Chondrocyte (in vitro differentiated cells): ENCODE measurements at regions not wholly inside any gene's neighbourhood (a gene's known extent, or its start where the extent isn't known, plus 50 kb on each side); places are given as distances from the start of the nearest gene placed in this dataset.

Experiments
- DNase-seq: peaks from one replicate; pipeline ENCODE4 v3.0.0; 2021; ENCODE audit warnings: mixed read lengths, low spot score
- H3K27ac Mint-ChIP-seq: one replicate; pipeline ENCODE4 v1.8.0; 2021; ENCODE audit warnings: mild to moderate bottlenecking, moderate library complexity, mixed read lengths; ENCODE audit not compliant: unreplicated experiment
- H3K27me3 Mint-ChIP-seq: 2 replicates; pipeline ENCODE4 v1.8.0; 2021; ENCODE audit warnings: low read depth, mixed read lengths
- H3K36me3 Mint-ChIP-seq: 2 replicates; pipeline ENCODE4 v1.8.0; 2021; ENCODE audit warnings: low read depth, mixed read lengths
- H3K4me1 Mint-ChIP-seq: 2 replicates; pipeline ENCODE4 v1.8.0; 2021; ENCODE audit warnings: low read depth, mild to moderate bottlenecking, mixed read lengths
- H3K4me3 Mint-ChIP-seq: one replicate; pipeline ENCODE4 v1.8.0; 2021; ENCODE audit warnings: mild to moderate bottlenecking, moderate library complexity, mixed read lengths; ENCODE audit not compliant: unreplicated experiment
- H3K9me3 Mint-ChIP-seq: 2 replicates; pipeline ENCODE4 v1.8.0; 2021; ENCODE audit warnings: low read depth, mixed read lengths
- CTCF ChIP-seq: fragments of 200-600 bp; sonication (generic); IDR thresholded peaks from 2 replicates; pipeline ENCODE4 v1.5.0; 2021; ENCODE audit warnings: antibody characterized with exemption, mild to moderate bottlenecking, moderate library complexity

- Mint-ChIP-seq H3K36me3 (no peaks in the 10 kb centered on the region), H3K4me3 (no peak overlapping the region), H3K9me3 (peaks cover 7% of the 10 kb centered on the region), H3K27ac (no peak overlapping the region), H3K27me3 (peaks cover 7% of the 10 kb centered on the region), H3K4me1 (no peaks in the 10 kb centered on the region)
- DNase-seq, result no peak
- no peak for TF ChIP-seq CTCF
Observed at GRCh38 chr1:233485385-233485784, 128.5 kb upstream of the KCNK1 start.

- H3K4me3 Mint-ChIP-seq, result no peak overlapping the region
- peaks cover 7% of the 10 kb centered on the region for H3K9me3 Mint-ChIP-seq
- no peak for TF ChIP-seq CTCF
- no peak for DNase-seq
- H3K36me3 Mint-ChIP-seq, result no peaks in the 10 kb centered on the region
- no peaks in the 10 kb centered on the region for H3K4me1 Mint-ChIP-seq
- no peak overlapping the region for H3K27ac Mint-ChIP-seq
- peaks cover 7% of the 10 kb centered on the region for H3K27me3 Mint-ChIP-seq
Observed at GRCh38 chr1:233485809-233486398, 128.0 kb upstream of the KCNK1 start.

- peaks cover 7% of the 10 kb centered on the region for H3K9me3 Mint-ChIP-seq
- no peak overlapping the region for H3K27ac Mint-ChIP-seq
- H3K4me1 Mint-ChIP-seq, result no peaks in the 10 kb centered on the region
- no peak for DNase-seq
- peaks cover 7% of the 10 kb centered on the region for H3K27me3 Mint-ChIP-seq
- H3K4me3 Mint-ChIP-seq, result no peak overlapping the region
- H3K36me3 Mint-ChIP-seq, result no peaks in the 10 kb centered on the region
- TF ChIP-seq CTCF, result no peak
Observed at GRCh38 chr1:233487408-233487807, 126.5 kb upstream of the KCNK1 start.

GRCh38 chr1:233489411-233489810 lies 124.5 kb upstream of the KCNK1 start:
- H3K4me3 Mint-ChIP-seq, result no peak overlapping the region
- no peaks in the 10 kb centered on the region for H3K4me1 Mint-ChIP-seq
- no peak for DNase-seq
- H3K27me3 Mint-ChIP-seq, result peaks cover 5% of the 10 kb centered on the region
- H3K9me3 Mint-ChIP-seq, result peaks cover 7% of the 10 kb centered on the region
- TF ChIP-seq CTCF, result no peak
- H3K36me3 Mint-ChIP-seq, result no peaks in the 10 kb centered on the region
- H3K27ac Mint-ChIP-seq, result no peak overlapping the region

GRCh38 chr1:233490488-233490887 lies 123.4 kb upstream of the KCNK1 start:
- Mint-ChIP-seq H3K4me3 (no peak overlapping the region), H3K4me1 (no peaks in the 10 kb centered on the region), H3K27me3 (peaks cover 5% of the 10 kb centered on the region), H3K27ac (no peak overlapping the region), H3K36me3 (no peaks in the 10 kb centered on the region), H3K9me3 (peaks cover 7% of the 10 kb centered on the region)
- DNase-seq, result no peak
- no peak for TF ChIP-seq CTCF
